Neural cell (in vitro differentiated cells): ENCODE measurements at regions not wholly inside any gene's neighbourhood (a gene's known extent, or its start where the extent isn't known, plus 50 kb on each side); places are given as distances from the start of the nearest gene placed in this dataset.

Source experiments
- EP300 ChIP-seq: fragments of 450-650 bp; conservative IDR thresholded peaks from 2 replicates; pipeline ENCODE4 v1.6.1; 2014; ENCODE audit warnings: antibody characterized with exemption, mild to moderate bottlenecking, moderate library complexity; ENCODE audit not compliant: poor library complexity, severe bottlenecking
- EZH2 ChIP-seq: fragments of 200-600, 300-800 bp; shearing (Covaris generic), sonication (generic); IDR thresholded peaks from 2 replicates; pipeline ENCODE4 v1.6.1; 2014; ENCODE audit warnings: antibody characterized with exemption, low read length, borderline replicate concordance, mild to moderate bottlenecking; ENCODE audit not compliant: insufficient read depth, poor library complexity, severe bottlenecking
- MXI1 ChIP-seq: fragments of 450-650 bp; conservative IDR thresholded peaks from 2 replicates; pipeline ENCODE4 v1.6.1; 2014; ENCODE audit warnings: antibody characterized with exemption, mild to moderate bottlenecking; ENCODE audit not compliant: poor library complexity, severe bottlenecking
- RAD21 ChIP-seq: fragments of 450-650 bp; conservative IDR thresholded peaks from 2 replicates; pipeline ENCODE4 v1.6.1; 2014; ENCODE audit warnings: antibody characterized with exemption, mild to moderate bottlenecking, moderate library complexity
- TF ChIP-seq, protein P1 (sequence below): fragments of 450-650 bp; IDR thresholded peaks from 2 replicates; pipeline ENCODE4 v1.5.1; 2014; ENCODE audit warnings: antibody characterized with exemption, mild to moderate bottlenecking, moderate library complexity; ENCODE audit not compliant: poor library complexity, severe bottlenecking

DNA sequence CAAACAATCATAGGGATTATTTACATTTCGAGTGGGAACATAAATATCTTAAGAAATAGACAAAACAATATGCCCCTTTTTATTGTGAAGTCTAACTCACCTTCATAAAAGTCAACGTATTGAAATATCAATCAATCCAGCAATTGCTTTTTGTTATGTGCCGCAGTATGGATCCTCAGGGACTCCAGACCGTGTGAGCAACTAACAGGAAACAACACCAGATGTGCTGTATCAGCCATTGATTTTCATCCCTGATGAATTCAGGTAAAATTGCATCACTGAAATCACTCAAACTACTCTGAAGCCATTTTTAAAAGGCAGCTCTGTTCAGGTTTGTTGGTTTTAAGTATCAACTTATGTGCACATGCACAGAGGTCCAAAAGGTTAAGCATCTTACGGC lies 197.3 kb upstream of the FAT1 start:
- TF ChIP-seq, protein P1, sequence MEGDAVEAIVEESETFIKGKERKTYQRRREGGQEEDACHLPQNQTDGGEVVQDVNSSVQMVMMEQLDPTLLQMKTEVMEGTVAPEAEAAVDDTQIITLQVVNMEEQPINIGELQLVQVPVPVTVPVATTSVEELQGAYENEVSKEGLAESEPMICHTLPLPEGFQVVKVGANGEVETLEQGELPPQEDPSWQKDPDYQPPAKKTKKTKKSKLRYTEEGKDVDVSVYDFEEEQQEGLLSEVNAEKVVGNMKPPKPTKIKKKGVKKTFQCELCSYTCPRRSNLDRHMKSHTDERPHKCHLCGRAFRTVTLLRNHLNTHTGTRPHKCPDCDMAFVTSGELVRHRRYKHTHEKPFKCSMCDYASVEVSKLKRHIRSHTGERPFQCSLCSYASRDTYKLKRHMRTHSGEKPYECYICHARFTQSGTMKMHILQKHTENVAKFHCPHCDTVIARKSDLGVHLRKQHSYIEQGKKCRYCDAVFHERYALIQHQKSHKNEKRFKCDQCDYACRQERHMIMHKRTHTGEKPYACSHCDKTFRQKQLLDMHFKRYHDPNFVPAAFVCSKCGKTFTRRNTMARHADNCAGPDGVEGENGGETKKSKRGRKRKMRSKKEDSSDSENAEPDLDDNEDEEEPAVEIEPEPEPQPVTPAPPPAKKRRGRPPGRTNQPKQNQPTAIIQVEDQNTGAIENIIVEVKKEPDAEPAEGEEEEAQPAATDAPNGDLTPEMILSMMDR, result no peak
- no peak for TF ChIP-seq RAD21
- no peak for TF ChIP-seq EZH2
- no peak for TF ChIP-seq MXI1
- TF ChIP-seq EP300, result no peak
